HUES64 (cell line): ENCODE measurements at regions not wholly inside any gene's neighbourhood (a gene's known extent, or its start where the extent isn't known, plus 50 kb on each side); places are given as distances from the start of the nearest gene placed in this dataset.
"Not testable (repeated sequence)": the region's sequence is repeated elsewhere in the genome, so short reads cannot be mapped to it uniquely, and the experiment has no call there.

Experiments used
- H3K27ac ChIP-seq: 2 replicates; pipeline ENCODE4 v1.7.0; 2013; ENCODE audit warnings: low read depth, low read length, inconsistent platforms
- H3K27me3 ChIP-seq: 2 replicates; pipeline ENCODE4 v1.6.1; 2013; ENCODE audit warnings: mild to moderate bottlenecking, low read length; ENCODE audit not compliant: insufficient read depth
- H3K36me3 ChIP-seq: 2 replicates; pipeline ENCODE4 v1.6.1; 2013; ENCODE audit warnings: mild to moderate bottlenecking, low read length; ENCODE audit not compliant: insufficient read depth
- H3K4me1 ChIP-seq: 2 replicates; pipeline ENCODE4 v1.6.1; 2013; ENCODE audit warnings: mild to moderate bottlenecking, low read length, moderate library complexity; ENCODE audit not compliant: insufficient read depth
- H3K4me3 ChIP-seq: 2 replicates; pipeline ENCODE4 v1.5.1; 2013; ENCODE audit warnings: mild to moderate bottlenecking, low read length, moderate library complexity
- H3K9ac ChIP-seq: 2 replicates; pipeline ENCODE4 v1.6.1; 2013; ENCODE audit warnings: mild to moderate bottlenecking, low read depth, low read length
- H3K9me3 ChIP-seq: 2 replicates; pipeline ENCODE4 v1.6.1; 2013; ENCODE audit warnings: low read depth, low read length; ENCODE audit not compliant: insufficient read depth
- WGBS: fragments of 150-250, 120-280 bp; methylation state at CpG from one replicate; pipeline ENCODE4 v1.1.7; 2013; ENCODE audit warnings: missing lambda C conversion rate; 5-methylcytosine and 5-hydroxymethylcytosine counted together

DNA sequence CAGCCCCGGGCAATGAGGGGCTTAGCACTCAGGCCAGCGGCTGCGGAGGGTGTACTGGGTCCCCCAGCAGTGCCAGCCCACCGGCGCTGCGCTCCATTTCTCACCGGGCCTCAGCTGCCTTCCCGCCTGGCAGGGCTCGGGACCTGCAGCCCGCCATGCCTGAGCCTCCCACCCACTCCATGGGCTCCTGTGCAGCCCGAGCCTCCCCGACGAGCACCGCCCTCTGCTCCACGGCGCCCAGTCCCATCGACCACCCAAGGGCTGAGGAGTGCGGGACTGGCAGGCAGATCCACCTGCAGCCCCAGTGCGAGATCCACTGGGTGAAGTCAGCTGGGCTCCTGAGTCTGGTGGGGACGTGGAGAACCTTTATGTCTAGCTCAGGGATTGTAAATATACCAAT, 63.9 kb upstream of the TEX13C start:
- not testable (repeated sequence) for H3K4me1 ChIP-seq, H3K9me3 ChIP-seq, H3K36me3 ChIP-seq, H3K27me3 ChIP-seq, H3K4me3 ChIP-seq, H3K9ac ChIP-seq, H3K27ac ChIP-seq
- WGBS = 96% methylated on average over 20 of the region's 20 CpGs

DNA sequence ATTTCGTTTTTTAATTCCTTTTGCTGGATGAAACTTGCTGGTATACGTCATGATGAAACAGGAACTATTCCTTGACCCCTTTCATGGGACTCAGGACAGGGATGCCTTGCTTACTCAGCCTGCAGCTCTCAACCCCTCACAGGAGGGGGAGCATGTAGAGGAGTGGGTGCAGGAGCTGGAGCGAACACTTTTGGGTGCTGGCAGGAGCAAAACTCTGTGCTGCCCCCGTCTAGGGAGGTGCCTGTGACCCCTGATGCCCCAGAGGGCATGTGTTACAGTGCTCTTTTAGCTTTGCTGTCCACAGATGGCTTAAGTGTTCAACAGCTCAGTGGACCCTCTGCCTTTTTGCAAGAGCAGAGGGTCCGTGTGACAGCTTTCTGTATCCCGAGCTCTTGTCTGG, 56.8 kb upstream of the TEX13C start:
- H3K36me3 ChIP-seq = no peaks in the 10 kb centered on the region
- no peaks in the 10 kb centered on the region for H3K27me3 ChIP-seq
- H3K4me3 ChIP-seq = no peak overlapping the region
- peaks cover 9% of the 10 kb centered on the region; the same call in 1 of the 2 replicates for H3K9me3 ChIP-seq
- no peaks in the 10 kb centered on the region for H3K4me1 ChIP-seq
- H3K27ac ChIP-seq = no peak overlapping the region
- 95% methylated on average over 5 of the region's 6 CpGs for WGBS
- no peak overlapping the region for H3K9ac ChIP-seq

DNA sequence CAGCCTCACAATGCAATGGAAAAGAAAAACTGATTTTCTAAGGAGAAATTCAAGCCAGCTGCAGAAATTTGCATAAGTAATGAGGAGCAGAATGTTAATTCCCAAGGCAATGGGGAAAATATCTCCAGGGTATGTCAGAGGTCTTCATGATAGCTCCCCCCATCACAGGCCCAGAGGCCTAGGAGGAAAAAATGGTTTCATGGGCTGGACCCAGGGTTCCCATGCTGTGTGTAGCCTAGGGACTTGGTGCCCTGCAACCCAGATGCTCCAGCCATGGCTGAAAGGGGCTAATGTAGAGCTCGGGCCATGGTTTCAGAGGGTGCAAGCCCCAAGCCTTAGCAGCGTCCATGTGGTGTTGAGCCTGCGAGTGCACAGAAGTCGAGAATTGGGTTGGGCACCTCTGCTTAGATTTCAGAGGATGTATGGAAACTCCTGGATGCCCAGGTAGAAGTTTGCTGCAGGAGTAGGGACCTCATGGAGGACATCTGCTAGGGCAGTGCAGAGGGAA, 53.5 kb upstream of the TEX13C start:
- H3K4me1 ChIP-seq = no peaks in the 10 kb centered on the region
- 94% methylated on average over 4 of the region's 4 CpGs for WGBS

More for the DNA sequence above, 53.5 kb upstream of the TEX13C start:
- Histone ChIP-seq H3K9ac (no peak overlapping the region), H3K4me3 (no peak overlapping the region), H3K9me3 (peaks cover 9% of the 10 kb centered on the region; the same call in 1 of the 2 replicates), H3K27me3 (no peaks in the 10 kb centered on the region), H3K36me3 (no peaks in the 10 kb centered on the region), H3K27ac (no peak overlapping the region)
